ENCODE measurements at regions not wholly inside any gene's neighbourhood (a gene's known extent, or its start where the extent isn't known, plus 50 kb on each side); places are given as distances from the start of the nearest gene placed in this dataset.
"Not testable (repeated sequence)": the region's sequence is repeated elsewhere in the genome, so short reads cannot be mapped to it uniquely, and the experiment has no call there.

DNA sequence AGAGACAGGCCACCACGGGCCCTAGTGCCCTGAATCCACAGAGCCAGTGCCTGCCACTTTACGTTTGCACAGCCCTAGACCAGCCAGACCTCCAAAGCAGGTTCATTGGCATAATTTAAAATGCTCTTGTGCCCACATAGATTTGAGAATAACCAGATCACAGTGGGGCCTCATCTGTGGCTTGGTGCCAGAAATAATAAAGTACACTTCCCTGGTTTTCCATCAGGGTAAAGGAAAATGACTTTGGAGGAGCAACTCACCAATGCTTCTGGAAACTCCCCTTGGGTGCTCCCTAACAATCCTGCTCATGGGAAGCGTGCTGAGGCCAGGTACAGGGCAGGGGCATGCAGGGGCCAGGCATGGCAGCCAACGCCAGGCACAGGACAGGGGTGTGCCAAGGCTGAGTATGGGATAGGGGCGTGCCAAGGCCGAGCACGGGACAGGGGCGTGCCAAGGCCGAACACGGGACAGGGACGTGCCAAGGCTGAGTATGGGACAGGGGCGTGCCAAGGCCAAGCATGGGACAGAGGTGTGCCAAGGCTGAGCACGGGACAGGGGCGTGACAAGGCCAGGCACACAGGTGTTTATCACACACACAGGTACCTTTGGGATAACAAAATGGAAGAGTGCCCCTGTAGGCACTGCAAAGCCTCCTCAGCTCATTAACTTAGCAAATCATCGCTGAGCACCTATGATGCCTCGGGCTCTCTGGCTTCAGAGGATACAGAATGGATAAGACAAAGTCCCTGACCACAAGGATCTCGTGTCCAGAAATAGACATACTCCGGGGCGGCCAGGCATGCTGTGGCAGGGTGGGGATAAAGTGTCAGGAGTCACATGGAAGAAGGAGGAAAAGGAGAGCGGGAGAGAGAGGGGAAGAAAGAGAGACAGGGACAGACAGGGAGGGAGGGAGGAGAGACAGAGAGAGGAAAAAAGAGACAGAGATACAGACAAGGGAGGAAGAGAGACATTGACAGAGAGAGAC lies 334.7 kb downstream of the EIPR1 start:
- intact Hi-C loops (cut with DNase I): no loop called here
- DNase-seq: peak in 1 of 42 donors; percentile 25

- intact Hi-C loops (cut with DNase I): no loop called here
- DNase-seq: peak in 2 of 42 donors; percentile 12 to 41
Measured at GRCh38 chr2:3041841-3042600, 335.6 kb downstream of the EIPR1 start.

DNA sequence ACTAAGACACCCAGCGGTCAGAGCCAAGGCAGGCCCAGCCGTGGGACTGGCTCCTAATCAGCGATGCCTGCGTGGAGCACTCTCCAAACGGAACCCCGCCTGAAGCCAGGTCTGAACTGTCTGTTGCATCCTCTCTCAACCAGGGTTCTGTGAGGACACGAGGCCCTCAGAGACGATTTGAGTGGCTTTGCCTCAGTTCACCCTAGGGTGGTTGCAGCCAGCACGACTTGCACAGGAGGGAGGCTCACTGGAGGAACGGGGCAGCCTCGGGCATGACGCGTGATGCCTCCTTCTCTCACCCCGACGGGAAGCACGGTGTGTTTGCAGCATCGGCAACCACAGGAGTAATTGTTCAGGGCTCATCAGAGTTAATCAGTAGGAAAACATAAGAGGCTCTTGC lies 336.4 kb downstream of the EIPR1 start:
- intact Hi-C loops (cut with DNase I): no loop called here
- peak in 2 of 42 donors; percentile 25 to 34 for DNase-seq

DNA sequence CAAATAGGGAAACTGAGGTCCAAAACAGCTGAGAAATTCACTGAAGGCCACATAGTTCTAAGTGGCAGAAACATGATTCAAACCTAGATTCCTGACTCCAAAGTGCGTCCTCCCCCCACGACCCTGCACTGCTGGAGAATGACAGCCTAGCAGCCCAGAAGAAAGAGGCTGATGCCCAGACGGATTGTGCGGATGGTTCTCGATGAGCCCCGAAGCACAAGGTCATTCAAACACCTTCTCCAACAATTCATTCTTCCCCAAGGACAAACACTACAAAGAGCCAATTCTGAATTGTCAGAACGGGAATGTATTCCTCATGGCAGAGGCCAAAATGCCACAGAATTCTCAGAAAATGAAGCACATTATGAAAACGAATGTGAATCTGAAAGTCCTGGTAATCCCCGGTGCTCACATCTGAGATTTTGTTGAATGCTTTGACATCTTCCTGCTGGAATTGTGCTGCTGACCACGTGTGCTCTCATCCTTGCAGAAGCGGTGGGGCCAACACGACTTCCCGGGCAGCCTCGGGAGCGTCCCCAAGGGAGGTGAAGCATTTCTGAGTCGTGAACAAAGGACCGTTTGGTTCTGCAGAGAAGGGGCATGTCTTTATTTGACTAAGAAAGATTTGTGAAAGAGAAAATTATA lies 337.0 kb downstream of the EIPR1 start:
- peak in 2 of 42 donors; percentile 30 to 32 for DNase-seq
- intact Hi-C loops (cut with DNase I): no loop called here

- peak in 1 of 42 donors; percentile 31 for DNase-seq
- intact Hi-C loops (cut with DNase I): no loop called here
Measured at GRCh38 chr2:3040066-3040428, 337.6 kb downstream of the EIPR1 start.

DNA sequence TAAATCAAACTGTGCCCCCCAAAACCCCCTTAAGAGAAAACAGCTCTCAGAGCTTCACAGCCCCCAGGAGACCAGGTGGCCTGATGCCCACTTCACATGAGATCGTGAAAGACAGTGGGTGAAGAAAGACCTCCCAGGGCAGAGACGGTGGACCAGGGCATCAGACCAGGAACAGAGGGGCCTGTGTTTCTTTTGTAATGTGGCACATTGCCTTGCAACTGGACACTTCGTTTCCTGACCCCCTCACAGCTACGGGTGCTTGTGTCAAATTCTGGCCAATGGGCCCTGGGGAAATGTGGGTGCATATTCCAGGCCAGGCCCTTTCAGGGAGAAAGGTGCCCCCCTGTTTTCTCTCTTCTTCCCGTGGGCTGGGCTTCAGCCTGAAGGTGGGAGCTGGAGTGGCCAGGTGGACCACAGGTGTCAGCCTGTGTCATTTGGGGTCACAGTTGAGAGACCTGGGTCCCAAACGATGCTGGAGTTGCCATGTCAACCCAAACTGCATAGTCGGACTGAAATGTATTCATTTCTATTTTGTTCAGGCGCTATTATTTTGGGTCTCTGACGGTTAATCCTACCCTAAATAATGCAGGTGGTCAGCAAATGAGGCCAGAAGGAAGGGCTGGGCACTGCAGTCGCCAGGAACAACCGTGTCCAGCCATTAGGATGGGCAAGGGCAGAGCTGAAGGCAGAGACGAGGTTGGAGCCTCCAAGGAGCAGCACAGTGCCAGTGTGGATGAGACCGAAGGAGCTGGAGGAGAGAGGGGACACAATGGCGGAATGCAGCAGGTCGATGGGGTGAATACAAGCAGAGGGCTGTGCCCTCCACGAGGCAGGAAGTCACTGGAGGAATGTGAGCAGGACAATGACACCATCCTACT lies 338.2 kb downstream of the EIPR1 start:
- intact Hi-C loops (cut with DNase I): no loop called here
- peak in 2 of 42 donors; percentile 4 to 23 for DNase-seq

- DNase-seq: peak in 2 of 42 donors; percentile 17 to 32
- intact Hi-C loops (cut with DNase I): no loop called here
Measured at GRCh38 chr2:3038636-3039035, 339.0 kb downstream of the EIPR1 start.

DNA sequence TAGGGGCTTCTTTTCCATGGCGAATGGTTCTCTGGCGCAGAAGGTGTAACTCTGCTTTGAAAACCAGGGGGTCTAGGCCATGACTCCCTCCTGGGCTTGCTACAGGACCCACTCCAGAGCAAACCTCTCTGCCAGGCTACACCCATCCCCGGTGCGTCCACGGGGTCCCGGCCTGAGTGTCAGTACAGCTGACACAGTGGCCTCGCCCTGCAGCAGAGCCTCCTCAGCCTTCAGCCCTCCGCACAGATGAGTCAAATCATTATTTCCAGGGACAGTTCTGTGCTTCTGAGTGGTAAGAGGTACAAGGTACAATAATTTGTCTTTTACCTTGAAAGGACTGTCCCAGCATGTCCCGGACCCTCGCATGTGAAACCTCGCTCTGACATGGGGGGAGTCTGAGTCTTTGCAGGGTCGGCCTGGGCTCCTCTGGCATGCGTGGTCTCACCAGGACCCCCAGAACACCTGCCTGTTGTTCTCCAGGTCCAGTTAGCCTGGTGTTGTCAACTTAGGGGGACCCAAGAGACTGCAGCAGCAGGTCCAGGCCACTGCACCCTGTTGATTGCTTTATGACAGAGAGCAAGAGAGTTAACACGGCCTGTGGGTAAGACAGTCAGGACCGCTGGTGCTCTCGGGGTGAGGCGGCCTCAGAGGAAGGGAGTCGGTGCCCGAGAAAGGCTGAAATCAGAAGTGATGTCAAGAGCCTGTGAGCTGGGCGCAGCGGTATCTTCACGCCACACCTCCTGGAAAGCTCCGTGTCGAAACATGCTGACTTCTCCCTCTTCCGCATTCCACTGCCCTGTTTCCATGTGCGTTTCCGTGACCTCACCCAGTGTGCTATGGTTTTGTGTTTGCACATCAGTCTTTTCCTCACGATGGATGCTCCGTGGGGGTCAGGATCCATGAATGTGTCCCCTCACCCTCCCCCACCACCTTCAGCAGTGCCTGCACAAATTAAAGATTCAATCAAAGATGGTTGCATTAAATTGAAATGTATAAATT lies 340.1 kb downstream of the EIPR1 start:
- intact Hi-C loops (cut with DNase I): no loop called here
- peak in 2 of 42 donors; percentile 27 to 35 for DNase-seq

- peak in 2 of 42 donors; percentile 29 to 33 for DNase-seq
Measured at GRCh38 chr2:3036432-3037125, 341.0 kb downstream of the EIPR1 start.

GRCh38 chr2:3035385-3036050 lies 342.1 kb downstream of the EIPR1 start:
- intact Hi-C loops (cut with DNase I): no loop called here
- DNase-seq: peak in 1 of 42 donors; percentile 35

More at GRCh38 chr2:3036432-3037125, 341.0 kb downstream of the EIPR1 start:
- intact Hi-C loops (cut with DNase I): no loop called here

DNA sequence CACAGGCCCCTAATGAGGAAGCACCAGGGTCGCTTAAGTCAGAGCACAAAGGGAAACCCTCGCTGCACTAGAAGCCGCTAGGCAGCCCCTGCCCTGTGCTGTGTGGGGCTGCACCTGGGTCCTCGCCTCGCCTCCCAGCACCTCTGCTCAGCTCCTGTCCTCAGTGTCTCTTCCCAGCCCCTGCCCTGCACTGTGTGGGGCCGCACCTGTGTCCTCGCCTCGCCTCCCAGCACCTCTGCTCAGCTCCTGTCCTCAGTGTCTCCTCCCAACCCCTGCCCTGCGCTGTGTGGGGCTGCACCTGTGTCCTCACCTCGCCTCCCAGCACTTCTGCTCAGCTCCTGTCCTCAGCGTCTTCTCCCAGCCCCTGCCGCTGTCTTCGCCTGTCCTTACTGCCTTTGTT lies 342.8 kb downstream of the EIPR1 start:
- intact Hi-C loops (cut with DNase I): no loop called here
- peak in 1 of 42 donors; percentile 22 for DNase-seq

DNA sequence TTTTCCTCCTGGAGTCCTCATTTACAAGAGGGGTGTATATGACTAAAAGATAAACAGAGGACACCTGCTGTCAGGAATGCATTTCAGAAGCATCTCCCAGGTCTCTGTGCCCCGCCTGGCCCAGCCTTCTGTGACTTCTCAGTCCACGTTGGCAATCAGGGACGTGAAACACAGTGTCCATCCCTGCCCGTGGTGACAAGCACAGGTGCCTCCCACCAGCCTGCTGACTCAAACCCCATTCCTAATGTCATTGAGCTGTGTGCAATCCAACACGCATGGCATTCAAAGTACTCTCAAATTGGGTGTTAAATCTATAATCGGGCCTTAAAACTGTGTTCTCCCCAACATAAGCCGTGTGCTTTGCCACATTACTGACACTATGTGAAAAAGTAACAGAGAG lies 343.2 kb downstream of the EIPR1 start:
- intact Hi-C loops (cut with DNase I): no loop called here
- DNase-seq: peak in 1 of 42 donors; percentile 24

GRCh38 chr2:3033315-3033714 lies 344.3 kb downstream of the EIPR1 start:
- intact Hi-C loops (cut with DNase I): no loop called here

DNA sequence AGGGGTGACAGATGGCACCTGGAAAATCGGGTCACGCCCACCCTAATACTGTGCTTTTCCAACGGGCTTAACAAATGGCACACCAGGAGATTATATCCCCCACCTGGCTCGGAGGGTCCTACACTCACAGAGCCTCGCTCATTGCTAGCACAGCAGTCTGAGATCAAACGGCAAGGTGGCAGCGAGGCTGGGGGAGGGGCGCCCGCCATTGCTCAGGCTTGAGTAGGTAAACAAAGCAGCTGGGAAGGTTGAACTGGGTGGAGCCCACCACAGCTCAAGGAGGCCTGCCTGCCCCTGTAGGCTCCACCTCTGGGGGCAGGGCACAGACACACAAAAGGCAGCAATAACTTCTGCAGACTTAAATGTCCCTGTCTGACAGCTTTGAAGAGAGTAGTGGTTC lies 346.8 kb downstream of the EIPR1 start:
- DNase-seq: peak in 1 of 42 donors; percentile 27
- intact Hi-C loops (cut with DNase I): not testable (repeated sequence)

More at GRCh38 chr2:3033315-3033714, 344.3 kb downstream of the EIPR1 start:
- DNase-seq: peak in 1 of 42 donors; percentile 13

DNA sequence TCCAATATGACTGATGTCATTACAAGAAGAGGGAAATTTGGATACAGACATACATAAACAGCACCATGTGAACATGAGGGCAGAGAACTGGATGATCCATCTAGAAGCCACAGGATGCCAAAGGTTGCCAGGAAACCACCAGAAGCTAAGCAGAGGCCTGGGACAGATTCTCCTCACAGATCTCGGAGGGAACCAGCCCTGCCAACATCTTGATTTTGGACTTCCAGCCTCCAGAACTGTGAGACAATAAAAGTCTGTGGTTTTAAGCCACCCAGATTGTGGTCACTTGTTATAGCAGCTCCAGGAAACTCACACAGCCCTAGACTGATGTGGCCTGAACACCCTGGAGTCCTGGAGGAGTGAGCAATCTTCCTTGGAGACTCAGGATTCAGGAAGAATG lies 351.6 kb downstream of the EIPR1 start:
- DNase-seq: peak in 2 of 42 donors; percentile 4 to 5
- intact Hi-C loops (cut with DNase I): no loop called here

GRCh38 chr2:3025261-3025660 lies 352.4 kb downstream of the EIPR1 start:
- intact Hi-C loops (cut with DNase I): no loop called here
- DNase-seq: peak in 2 of 42 donors; percentile 13 to 29
